ENCODE measurements at regions not wholly inside any gene's neighbourhood (a gene's known extent, or its start where the extent isn't known, plus 50 kb on each side); places are given as distances from the start of the nearest gene placed in this dataset.

DNA sequence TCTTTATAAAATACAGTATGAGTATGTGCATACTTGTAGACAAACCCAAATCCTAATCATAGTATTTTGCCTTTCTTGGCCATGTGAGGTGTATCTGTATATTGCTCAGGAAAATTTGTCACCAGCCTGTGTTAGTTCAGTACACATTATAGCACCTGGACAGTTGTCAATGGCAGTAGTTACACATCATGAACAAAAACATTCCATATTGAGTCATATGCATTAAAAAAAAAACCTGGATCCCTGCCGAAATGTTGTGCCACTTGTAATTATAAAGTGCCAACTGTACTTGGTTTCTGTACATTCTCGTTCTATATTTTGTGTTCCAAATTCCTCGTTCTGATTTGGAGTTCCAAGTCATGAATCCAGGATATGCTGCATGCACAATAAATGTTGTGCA, 410.4 kb downstream of the INHBA start:
- no peaks in the 10 kb centered on the region for H3K36me3 ChIP-seq
- DNase-seq (no peak), ATAC-seq (no peak)
- H3K27ac ChIP-seq = no peak overlapping the region
- intact Hi-C loops (cut with DNase I) = no loop called here
- H3K9me3 ChIP-seq = no peaks in the 10 kb centered on the region
- H3K4me3 ChIP-seq = no peak overlapping the region
- no peaks in the 10 kb centered on the region for H3K4me1 ChIP-seq
- H3K27me3 ChIP-seq = no peaks in the 10 kb centered on the region
- TF ChIP-seq, protein P1, sequence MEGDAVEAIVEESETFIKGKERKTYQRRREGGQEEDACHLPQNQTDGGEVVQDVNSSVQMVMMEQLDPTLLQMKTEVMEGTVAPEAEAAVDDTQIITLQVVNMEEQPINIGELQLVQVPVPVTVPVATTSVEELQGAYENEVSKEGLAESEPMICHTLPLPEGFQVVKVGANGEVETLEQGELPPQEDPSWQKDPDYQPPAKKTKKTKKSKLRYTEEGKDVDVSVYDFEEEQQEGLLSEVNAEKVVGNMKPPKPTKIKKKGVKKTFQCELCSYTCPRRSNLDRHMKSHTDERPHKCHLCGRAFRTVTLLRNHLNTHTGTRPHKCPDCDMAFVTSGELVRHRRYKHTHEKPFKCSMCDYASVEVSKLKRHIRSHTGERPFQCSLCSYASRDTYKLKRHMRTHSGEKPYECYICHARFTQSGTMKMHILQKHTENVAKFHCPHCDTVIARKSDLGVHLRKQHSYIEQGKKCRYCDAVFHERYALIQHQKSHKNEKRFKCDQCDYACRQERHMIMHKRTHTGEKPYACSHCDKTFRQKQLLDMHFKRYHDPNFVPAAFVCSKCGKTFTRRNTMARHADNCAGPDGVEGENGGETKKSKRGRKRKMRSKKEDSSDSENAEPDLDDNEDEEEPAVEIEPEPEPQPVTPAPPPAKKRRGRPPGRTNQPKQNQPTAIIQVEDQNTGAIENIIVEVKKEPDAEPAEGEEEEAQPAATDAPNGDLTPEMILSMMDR (IDR thresholded peaks at IDR 0.05) = no peak

DNA sequence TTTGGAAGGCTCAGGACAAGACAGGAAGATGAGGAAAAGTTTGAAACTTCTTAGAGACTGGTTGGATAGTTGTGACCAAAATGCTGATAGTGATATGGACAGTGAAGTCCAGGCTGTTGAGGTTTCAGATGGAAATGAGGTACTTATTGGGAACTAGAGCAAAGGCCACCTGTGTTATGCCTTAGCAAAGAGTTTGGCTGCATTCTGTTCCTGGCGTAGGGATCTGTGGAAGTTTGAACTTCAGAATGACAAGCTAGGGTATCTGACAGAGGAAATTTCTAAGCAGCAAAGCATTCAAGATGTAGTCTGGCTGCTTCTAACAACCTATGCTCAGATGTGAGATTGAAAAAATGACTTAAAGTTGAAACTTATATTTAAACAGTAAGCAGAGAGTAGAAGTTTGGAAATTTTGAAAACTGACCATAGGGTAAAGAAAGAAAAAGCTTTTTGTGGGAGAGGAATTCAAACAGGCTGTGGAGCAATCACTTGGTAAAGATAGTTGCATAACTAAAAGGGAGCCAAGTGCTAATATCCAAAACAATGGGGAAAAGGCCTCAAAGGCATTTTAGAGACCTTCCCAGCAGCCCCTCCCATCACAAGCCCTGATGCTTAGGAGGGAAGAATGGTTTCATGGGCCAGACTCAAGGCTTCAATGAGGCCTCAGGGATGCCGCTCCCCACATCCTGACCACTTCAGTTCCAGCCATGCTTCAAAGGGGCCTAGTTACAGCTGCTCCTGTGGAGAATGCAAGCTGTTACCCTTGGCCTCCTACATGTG, 415.1 kb downstream of the INHBA start:
- Histone ChIP-seq H3K36me3 (no peaks in the 10 kb centered on the region), H3K27ac (no peak overlapping the region), H3K4me3 (no peak overlapping the region), H3K9me3 (no peaks in the 10 kb centered on the region), H3K27me3 (no peaks in the 10 kb centered on the region), H3K4me1 (no peaks in the 10 kb centered on the region)
- TF ChIP-seq, protein P1 (IDR thresholded peaks at IDR 0.05) = no peak
- intact Hi-C loops (cut with DNase I) = no loop called here
- no peak for DNase-seq
- no peak for ATAC-seq

DNA sequence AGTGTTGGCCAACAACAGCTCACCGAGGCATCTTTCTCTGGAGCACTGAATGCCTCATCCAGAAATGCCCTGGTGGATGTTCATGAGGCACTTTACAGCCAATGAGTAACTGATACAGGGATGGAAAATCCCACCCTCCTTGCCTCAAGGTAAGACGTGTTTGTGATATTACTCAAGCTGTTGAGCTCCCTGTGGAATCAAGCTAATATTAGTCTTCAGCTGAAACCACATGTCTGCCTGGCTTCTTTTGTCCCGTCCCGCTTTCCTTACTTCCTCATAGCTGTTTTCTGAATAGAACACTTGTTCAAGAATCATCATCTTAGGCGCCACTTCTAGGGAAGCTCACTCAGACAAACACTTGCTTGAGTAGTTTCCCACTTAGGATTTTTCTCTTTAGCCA, 422.4 kb downstream of the INHBA start:
- H3K27ac ChIP-seq = no peak overlapping the region
- H3K4me1 ChIP-seq = no peaks in the 10 kb centered on the region
- no peaks in the 10 kb centered on the region for H3K36me3 ChIP-seq
- intact Hi-C loops (cut with DNase I) = no loop called here
- ATAC-seq = no peak
- no peaks in the 10 kb centered on the region for H3K27me3 ChIP-seq
- TF ChIP-seq, protein P1 (IDR thresholded peaks at IDR 0.05) = no peak
- DNase-seq = no peak
- H3K9me3 ChIP-seq = no peaks in the 10 kb centered on the region
- no peak overlapping the region for H3K4me3 ChIP-seq

DNA sequence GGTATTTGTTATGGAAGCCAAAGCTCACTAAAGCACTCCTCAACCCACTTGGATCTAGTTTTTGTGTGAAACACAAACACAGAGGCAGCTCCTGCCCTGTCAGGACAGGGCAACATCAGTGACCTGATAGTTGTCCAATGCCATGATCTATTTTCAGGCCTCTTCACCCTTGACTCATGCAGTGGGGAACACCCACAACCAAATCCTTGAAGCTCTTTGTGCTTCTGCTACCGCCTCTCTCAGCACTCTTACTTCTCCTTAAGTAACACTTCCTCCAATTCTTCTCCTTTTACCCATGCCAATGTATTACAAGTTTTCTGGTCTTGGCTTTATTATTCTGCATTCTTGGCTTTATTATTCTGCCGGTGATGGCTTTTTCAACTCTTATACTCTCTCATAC, 425.3 kb downstream of the INHBA start:
- Histone ChIP-seq H3K27ac (no peak overlapping the region), H3K36me3 (no peaks in the 10 kb centered on the region), H3K9me3 (no peaks in the 10 kb centered on the region), H3K4me3 (no peak overlapping the region), H3K27me3 (no peaks in the 10 kb centered on the region), H3K4me1 (no peaks in the 10 kb centered on the region)
- ATAC-seq (peak; percentile 43), DNase-seq (no peak)
- TF ChIP-seq, protein P1 (IDR thresholded peaks at IDR 0.05) = no peak
- intact Hi-C loops (cut with DNase I) = no loop called here

DNA sequence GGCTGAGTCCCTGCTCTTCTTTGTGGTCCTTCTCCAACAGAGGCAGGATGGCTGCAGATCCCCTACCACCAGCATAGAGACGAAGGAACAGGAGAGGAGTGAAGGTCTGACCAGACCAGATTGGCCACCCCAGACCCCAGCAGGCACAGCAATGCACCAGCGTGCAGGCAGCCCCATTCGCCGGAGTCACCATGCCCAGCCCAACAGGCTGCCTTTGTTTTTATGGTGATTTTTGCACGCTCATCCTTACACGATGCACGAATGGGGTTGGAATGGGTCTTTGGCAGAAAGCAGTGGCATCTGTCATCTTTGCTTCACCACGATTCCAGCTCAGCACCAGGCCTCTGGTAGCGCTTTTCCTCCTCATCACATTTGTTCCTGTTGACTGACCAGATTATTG, 427.6 kb downstream of the INHBA start:
- Histone ChIP-seq H3K4me1 (no peaks in the 10 kb centered on the region), H3K9me3 (no peaks in the 10 kb centered on the region), H3K4me3 (no peak overlapping the region), H3K36me3 (no peaks in the 10 kb centered on the region), H3K27ac (no peak overlapping the region), H3K27me3 (no peaks in the 10 kb centered on the region)
- no peak for ATAC-seq
- no peak for DNase-seq
- intact Hi-C loops (cut with DNase I) = no loop called here
- TF ChIP-seq, protein P1 (IDR thresholded peaks at IDR 0.05) = no peak

DNA sequence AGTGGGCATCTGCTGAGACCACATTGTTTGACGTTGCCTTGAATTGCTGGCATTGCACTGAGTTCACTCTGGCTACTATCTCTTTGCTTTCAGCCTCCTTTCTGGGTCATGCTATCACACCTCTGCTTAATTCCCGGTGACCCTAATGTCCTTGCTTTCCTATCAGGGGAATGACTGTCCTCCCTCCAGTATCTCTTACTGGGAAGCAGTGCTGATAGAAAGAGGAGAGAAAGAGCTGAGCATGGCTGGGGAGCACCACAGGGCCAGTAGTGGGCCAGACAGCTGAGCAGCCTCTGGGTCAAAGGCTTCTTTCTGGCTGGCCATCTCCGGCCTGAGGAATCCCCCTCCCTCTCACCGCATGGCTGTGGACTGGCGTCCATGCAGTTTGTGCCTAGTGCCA, 428.7 kb downstream of the INHBA start:
- Histone ChIP-seq H3K27me3 (no peaks in the 10 kb centered on the region), H3K36me3 (no peaks in the 10 kb centered on the region), H3K4me3 (no peak overlapping the region), H3K9me3 (no peaks in the 10 kb centered on the region), H3K4me1 (no peaks in the 10 kb centered on the region), H3K27ac (no peak overlapping the region)
- TF ChIP-seq, protein P1 (IDR thresholded peaks at IDR 0.05) = no peak
- no peak for DNase-seq
- no peak for ATAC-seq
- intact Hi-C loops (cut with DNase I) = no loop called here
